ENCODE measurements at regions not wholly inside any gene's neighbourhood (a gene's known extent, or its start where the extent isn't known, plus 50 kb on each side); places are given as distances from the start of the nearest gene placed in this dataset.

DNA sequence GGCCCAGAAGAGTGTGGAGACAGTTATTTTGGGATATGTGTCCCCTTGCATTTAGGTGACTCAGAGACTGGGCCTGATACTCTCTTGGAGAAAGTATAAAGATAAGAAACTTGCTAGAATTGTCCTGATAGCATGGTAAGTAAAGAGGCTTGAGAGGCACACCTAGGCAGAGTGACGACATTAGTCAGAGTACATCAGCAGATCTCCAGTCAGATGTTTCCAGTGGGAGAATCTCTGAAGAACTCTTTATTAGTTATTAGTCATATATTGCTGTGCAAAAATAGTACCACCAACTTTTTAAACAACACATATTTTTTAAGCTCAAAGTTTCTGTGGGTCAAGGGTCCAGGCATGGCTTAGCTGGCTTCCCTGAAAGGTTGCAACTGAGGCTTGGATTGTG lies 182.6 kb downstream of the NEBL start:
- Histone ChIP-seq H2AFZ (ENCODE audit: control insufficient read depth, low read length) (no peak overlapping the region), H3K4me1 (ENCODE audit: control insufficient read depth, extremely low read depth, insufficient read depth, low read length) (no peaks in the 10 kb centered on the region), H4K20me1 (ENCODE audit: control insufficient read depth, extremely low read depth, insufficient read depth, low read length) (no peaks in the 10 kb centered on the region), H3K9me3 (ENCODE audit: control insufficient read depth, low read depth, low read length) (no peaks in the 10 kb centered on the region), H3K9me1 (ENCODE audit: control insufficient read depth, extremely low read depth, insufficient read depth, low read length) (no peaks in the 10 kb centered on the region), H3K79me2 (ENCODE audit: control insufficient read depth, insufficient read depth, low read length) (no peaks in the 10 kb centered on the region), H3K4me3 (ENCODE audit: control insufficient read depth in 2 of 3, extremely low read depth in 1 of 3, insufficient read depth in 2 of 3, low read depth in 1 of 3, low read length in 3 of 3) (no peak overlapping the region), H3K4me2 (ENCODE audit: control insufficient read depth, extremely low read depth, insufficient read depth, low read depth, low read length) (no peak overlapping the region), H3K27me3 (ENCODE audit: control insufficient read depth, extremely low read depth, insufficient read depth, low read length) (no peaks in the 10 kb centered on the region), H3K9ac (ENCODE audit: control insufficient read depth, extremely low read depth, insufficient read depth, low read length) (no peak overlapping the region), H3K27ac (ENCODE audit: control insufficient read depth, insufficient read depth, low read length) (no peak overlapping the region), H3K36me3 (ENCODE audit: control insufficient read depth in 2 of 2, extremely low read depth in 1 of 2, insufficient read depth in 2 of 2, low read length in 2 of 2) (no peaks in the 10 kb centered on the region)
- TF ChIP-seq, protein P1, sequence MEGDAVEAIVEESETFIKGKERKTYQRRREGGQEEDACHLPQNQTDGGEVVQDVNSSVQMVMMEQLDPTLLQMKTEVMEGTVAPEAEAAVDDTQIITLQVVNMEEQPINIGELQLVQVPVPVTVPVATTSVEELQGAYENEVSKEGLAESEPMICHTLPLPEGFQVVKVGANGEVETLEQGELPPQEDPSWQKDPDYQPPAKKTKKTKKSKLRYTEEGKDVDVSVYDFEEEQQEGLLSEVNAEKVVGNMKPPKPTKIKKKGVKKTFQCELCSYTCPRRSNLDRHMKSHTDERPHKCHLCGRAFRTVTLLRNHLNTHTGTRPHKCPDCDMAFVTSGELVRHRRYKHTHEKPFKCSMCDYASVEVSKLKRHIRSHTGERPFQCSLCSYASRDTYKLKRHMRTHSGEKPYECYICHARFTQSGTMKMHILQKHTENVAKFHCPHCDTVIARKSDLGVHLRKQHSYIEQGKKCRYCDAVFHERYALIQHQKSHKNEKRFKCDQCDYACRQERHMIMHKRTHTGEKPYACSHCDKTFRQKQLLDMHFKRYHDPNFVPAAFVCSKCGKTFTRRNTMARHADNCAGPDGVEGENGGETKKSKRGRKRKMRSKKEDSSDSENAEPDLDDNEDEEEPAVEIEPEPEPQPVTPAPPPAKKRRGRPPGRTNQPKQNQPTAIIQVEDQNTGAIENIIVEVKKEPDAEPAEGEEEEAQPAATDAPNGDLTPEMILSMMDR (optimal IDR thresholded peaks at IDR 0.05 in 1 of 3, IDR thresholded peaks at IDR 0.05 in 1 of 3, conservative IDR thresholded peaks at IDR 0.05 in 1 of 3; ENCODE audit: extremely low read depth in 1 of 3, insufficient read depth in 2 of 3, low read length in 3 of 3), result no peak
- TF ChIP-seq EZH2 (IDR thresholded peaks at IDR 0.05; ENCODE audit: low read length), result no peak
- dilution Hi-C loops (cut with MboI; ENCODE audit: extremely low pct_ligation_motif_present, low sequenced_read_pairs), result no loop called here
- FAIRE-seq, result no peak
- DNase-seq (ENCODE audit: low read depth, low spot score), result no peak

DNA sequence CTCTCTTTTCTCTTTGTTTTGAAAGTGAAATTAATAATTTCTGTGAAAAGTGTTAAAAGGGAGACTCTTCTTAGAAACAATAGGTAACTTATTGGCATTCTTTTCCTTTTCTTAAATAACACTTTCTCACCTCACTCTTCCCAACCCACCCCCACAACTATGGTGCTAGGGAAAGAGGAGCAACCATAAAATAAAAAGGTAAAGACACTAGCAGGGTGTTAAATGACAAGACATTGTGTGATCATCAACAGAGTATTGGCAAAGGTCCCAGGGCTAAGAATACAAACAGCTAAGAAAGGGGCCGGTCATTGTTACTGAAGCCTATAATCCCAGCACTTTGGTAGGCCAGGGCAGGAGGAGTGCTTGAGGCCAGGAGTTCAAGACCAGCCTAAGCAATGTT lies 183.7 kb downstream of the NEBL start:
- H3K9me1 ChIP-seq (ENCODE audit: control insufficient read depth, extremely low read depth, insufficient read depth, low read length), result no peaks in the 10 kb centered on the region
- no peak overlapping the region for H3K9ac ChIP-seq (ENCODE audit: control insufficient read depth, extremely low read depth, insufficient read depth, low read length)
- H3K4me3 ChIP-seq (ENCODE audit: control insufficient read depth in 2 of 3, extremely low read depth in 1 of 3, insufficient read depth in 2 of 3, low read depth in 1 of 3, low read length in 3 of 3), result no peak overlapping the region
- no peaks in the 10 kb centered on the region for H4K20me1 ChIP-seq (ENCODE audit: control insufficient read depth, extremely low read depth, insufficient read depth, low read length)
- H3K36me3 ChIP-seq (ENCODE audit: control insufficient read depth in 2 of 2, extremely low read depth in 1 of 2, insufficient read depth in 2 of 2, low read length in 2 of 2), result no peaks in the 10 kb centered on the region
- no peak overlapping the region for H3K27ac ChIP-seq (ENCODE audit: control insufficient read depth, insufficient read depth, low read length)
- H3K4me2 ChIP-seq (ENCODE audit: control insufficient read depth, extremely low read depth, insufficient read depth, low read depth, low read length), result no peak overlapping the region
- no peak overlapping the region for H2AFZ ChIP-seq (ENCODE audit: control insufficient read depth, low read length)
- TF ChIP-seq, protein P1 (optimal IDR thresholded peaks at IDR 0.05 in 1 of 3, IDR thresholded peaks at IDR 0.05 in 1 of 3, conservative IDR thresholded peaks at IDR 0.05 in 1 of 3; ENCODE audit: extremely low read depth in 1 of 3, insufficient read depth in 2 of 3, low read length in 3 of 3), result no peak
- no peak for TF ChIP-seq EZH2 (IDR thresholded peaks at IDR 0.05; ENCODE audit: low read length)
- H3K79me2 ChIP-seq (ENCODE audit: control insufficient read depth, insufficient read depth, low read length), result no peaks in the 10 kb centered on the region
- no peaks in the 10 kb centered on the region for H3K27me3 ChIP-seq (ENCODE audit: control insufficient read depth, extremely low read depth, insufficient read depth, low read length)
- no peaks in the 10 kb centered on the region for H3K9me3 ChIP-seq (ENCODE audit: control insufficient read depth, low read depth, low read length)
- DNase-seq (ENCODE audit: low read depth, low spot score) (no peak), FAIRE-seq (no peak)
- dilution Hi-C loops (cut with MboI; ENCODE audit: extremely low pct_ligation_motif_present, low sequenced_read_pairs), result no loop called here
- H3K4me1 ChIP-seq (ENCODE audit: control insufficient read depth, extremely low read depth, insufficient read depth, low read length), result no peaks in the 10 kb centered on the region

All from keratinocyte (primary cell).